ENCODE measurements at regions not wholly inside any gene's neighbourhood (a gene's known extent, or its start where the extent isn't known, plus 50 kb on each side); places are given as distances from the start of the nearest gene placed in this dataset.
"Not testable (repeated sequence)": the region's sequence is repeated elsewhere in the genome, so short reads cannot be mapped to it uniquely, and the experiment has no call there.

DNA sequence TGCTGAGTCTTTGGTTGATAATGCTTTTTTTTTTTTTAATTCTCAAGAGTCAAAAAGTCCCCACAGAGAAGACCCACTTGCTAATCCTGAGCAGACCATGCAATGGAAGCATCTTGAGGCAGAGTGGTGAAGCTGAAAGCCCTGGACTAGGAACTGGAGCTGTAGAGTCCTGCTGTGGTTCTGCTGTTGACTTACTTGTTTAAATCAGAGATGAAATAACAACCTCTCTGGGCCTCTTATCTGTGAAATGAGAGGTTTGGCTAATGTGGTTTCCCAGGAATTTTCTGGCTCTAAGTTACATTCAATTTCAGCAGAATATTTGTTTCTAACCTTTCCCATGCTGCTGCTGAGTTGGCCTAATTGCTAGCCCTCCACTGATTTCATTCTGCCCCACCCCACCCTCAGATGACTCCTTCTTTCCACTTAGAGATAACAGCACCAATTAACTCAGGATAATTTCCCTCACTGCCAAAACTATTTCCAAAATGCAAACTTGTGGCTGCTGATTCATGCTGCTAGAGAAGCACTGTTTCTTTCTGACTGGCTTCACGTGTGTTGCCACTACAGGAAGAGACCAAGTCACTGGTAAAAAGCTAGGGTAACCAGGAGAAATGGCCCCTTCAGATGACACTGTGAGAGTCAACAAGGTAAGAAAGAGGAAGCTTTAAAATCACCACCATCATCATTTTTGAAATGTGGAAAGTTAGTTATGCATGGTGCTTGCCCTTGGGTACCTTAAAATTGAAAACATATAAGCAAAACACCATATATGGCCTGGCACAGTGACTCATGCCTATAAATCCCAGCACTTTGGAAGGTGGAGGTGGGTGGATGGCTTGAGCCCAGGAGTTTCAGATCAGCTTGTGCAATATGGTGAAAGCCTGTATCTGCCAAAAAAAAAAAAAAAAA is 326.4 kb downstream of the DCHS2 start:
- no peak overlapping the region for H3K4me3 Mint-ChIP-seq
- no peaks in the 10 kb centered on the region for H3K9me3 Mint-ChIP-seq
- TF ChIP-seq, protein P1, sequence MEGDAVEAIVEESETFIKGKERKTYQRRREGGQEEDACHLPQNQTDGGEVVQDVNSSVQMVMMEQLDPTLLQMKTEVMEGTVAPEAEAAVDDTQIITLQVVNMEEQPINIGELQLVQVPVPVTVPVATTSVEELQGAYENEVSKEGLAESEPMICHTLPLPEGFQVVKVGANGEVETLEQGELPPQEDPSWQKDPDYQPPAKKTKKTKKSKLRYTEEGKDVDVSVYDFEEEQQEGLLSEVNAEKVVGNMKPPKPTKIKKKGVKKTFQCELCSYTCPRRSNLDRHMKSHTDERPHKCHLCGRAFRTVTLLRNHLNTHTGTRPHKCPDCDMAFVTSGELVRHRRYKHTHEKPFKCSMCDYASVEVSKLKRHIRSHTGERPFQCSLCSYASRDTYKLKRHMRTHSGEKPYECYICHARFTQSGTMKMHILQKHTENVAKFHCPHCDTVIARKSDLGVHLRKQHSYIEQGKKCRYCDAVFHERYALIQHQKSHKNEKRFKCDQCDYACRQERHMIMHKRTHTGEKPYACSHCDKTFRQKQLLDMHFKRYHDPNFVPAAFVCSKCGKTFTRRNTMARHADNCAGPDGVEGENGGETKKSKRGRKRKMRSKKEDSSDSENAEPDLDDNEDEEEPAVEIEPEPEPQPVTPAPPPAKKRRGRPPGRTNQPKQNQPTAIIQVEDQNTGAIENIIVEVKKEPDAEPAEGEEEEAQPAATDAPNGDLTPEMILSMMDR (IDR thresholded peaks at IDR 0.05; ENCODE audit: unreplicated experiment), result no peak
- peaks cover 5% of the 10 kb centered on the region for H3K27me3 Mint-ChIP-seq (ENCODE audit: low read depth)
- no peak for DNase-seq (ENCODE audit: low spot score in 2 of 2, unreplicated experiment in 2 of 2)
- no peaks in the 10 kb centered on the region for H3K36me3 Mint-ChIP-seq
- peaks cover 9% of the 10 kb centered on the region for H3K4me1 Mint-ChIP-seq
- H3K27ac Mint-ChIP-seq, result no peak overlapping the region

- Mint-ChIP-seq H3K27me3 (ENCODE audit: low read depth) (peaks cover 15% of the 10 kb centered on the region), H3K36me3 (no peaks in the 10 kb centered on the region), H3K27ac (no peak overlapping the region), H3K4me3 (no peak overlapping the region), H3K9me3 (no peaks in the 10 kb centered on the region), H3K4me1 (peaks cover 9% of the 10 kb centered on the region)
- TF ChIP-seq, protein P1 (IDR thresholded peaks at IDR 0.05; ENCODE audit: unreplicated experiment), result no peak
- DNase-seq (ENCODE audit: low spot score in 2 of 2, unreplicated experiment in 2 of 2), result no peak
Measured at GRCh38 chr4:154160519-154161301, 330.9 kb downstream of the DCHS2 start.

- TF ChIP-seq, protein P1 (IDR thresholded peaks at IDR 0.05; ENCODE audit: unreplicated experiment), result no peak
Measured at GRCh38 chr4:154158361-154159155, 333.0 kb downstream of the DCHS2 start.

DNA sequence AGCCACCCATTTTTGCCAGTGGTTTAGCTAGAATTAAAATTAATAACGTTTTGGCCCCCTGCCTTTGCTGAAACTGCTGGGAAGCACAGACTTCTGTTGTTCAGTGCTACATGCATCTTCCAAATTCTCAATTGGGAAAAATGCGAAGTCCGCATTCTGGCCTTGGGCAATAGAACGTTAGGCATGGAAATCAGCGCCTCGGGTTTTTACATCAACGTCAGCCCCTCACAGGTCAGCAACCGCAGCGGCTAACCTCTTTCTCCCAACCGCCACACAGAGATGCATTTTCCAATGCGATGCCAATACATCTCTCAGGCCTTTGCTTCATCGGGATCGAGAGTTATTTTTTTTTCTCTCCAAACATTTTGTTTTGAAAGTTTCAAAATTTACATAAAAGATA is 339.1 kb downstream of the DCHS2 start:
- Mint-ChIP-seq H3K27ac (no peak overlapping the region), H3K36me3 (no peaks in the 10 kb centered on the region), H3K27me3 (ENCODE audit: low read depth) (peaks cover 5% of the 10 kb centered on the region), H3K4me3 (no peak overlapping the region), H3K4me1 (no peaks in the 10 kb centered on the region), H3K9me3 (no peaks in the 10 kb centered on the region)
- DNase-seq (ENCODE audit: low spot score in 2 of 2, unreplicated experiment in 2 of 2), result no peak
- TF ChIP-seq, protein P1 (IDR thresholded peaks at IDR 0.05; ENCODE audit: unreplicated experiment), result no peak

More at GRCh38 chr4:154158361-154159155, 333.0 kb downstream of the DCHS2 start:
- Mint-ChIP-seq H3K36me3 (no peaks in the 10 kb centered on the region), H3K4me3 (no peak overlapping the region), H3K9me3 (no peaks in the 10 kb centered on the region), H3K27ac (no peak overlapping the region), H3K27me3 (ENCODE audit: low read depth) (peaks cover 15% of the 10 kb centered on the region), H3K4me1 (peaks cover 9% of the 10 kb centered on the region)
- DNase-seq (ENCODE audit: low spot score in 2 of 2, unreplicated experiment in 2 of 2), result no peak

DNA sequence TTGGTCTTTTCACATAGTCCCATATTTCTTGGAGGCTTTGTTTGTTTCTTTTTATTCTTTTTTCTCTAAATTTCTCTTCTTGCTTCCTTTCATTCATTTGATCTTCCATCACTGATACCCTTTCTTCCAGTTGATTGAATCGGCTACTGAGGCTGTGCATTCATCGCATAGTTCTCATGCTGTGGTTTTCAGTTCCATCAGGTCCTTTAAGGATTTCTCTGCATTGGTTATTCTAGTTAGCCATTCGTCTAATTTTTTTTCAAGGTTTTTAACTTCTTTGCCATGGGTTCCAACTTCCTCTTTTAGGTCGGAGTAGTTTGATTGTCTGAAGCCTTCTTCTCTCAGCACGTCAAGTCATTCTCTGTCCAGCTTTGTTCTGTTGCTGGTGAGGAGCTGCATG is 342.4 kb downstream of the DCHS2 start:
- H3K4me1 Mint-ChIP-seq; H3K9me3 Mint-ChIP-seq; H3K4me3 Mint-ChIP-seq; DNase-seq (ENCODE audit: low spot score in 2 of 2, unreplicated experiment in 2 of 2); H3K36me3 Mint-ChIP-seq; H3K27ac Mint-ChIP-seq; H3K27me3 Mint-ChIP-seq (ENCODE audit: low read depth): not testable (repeated sequence)

Data from mesothelial cell of epicardium (in vitro differentiated cells).